ENCODE measurements at regions not wholly inside any gene's neighbourhood (a gene's known extent, or its start where the extent isn't known, plus 50 kb on each side); places are given as distances from the start of the nearest gene placed in this dataset.

GRCh38 chrX:43375136-43375535, 281.0 kb upstream of the MAOA start:
- Mint-ChIP-seq H3K27me3 (ENCODE audit: low read depth) (no peaks in the 10 kb centered on the region), H3K27ac (ENCODE audit: unreplicated experiment) (no peak overlapping the region), H3K9me3 (ENCODE audit: low read depth) (peaks cover 12% of the 10 kb centered on the region), H3K4me3 (ENCODE audit: unreplicated experiment) (no peak overlapping the region), H3K36me3 (ENCODE audit: low read depth) (no peaks in the 10 kb centered on the region), H3K4me1 (ENCODE audit: low read depth) (no peaks in the 10 kb centered on the region)
- DNase-seq (ENCODE audit: low spot score) = no peak
- no peak for TF ChIP-seq CTCF (IDR thresholded peaks at IDR 0.05)

GRCh38 chrX:43380704-43381103, 275.4 kb upstream of the MAOA start:
- no peak for DNase-seq (ENCODE audit: low spot score)
- Mint-ChIP-seq H3K9me3 (ENCODE audit: low read depth) (peaks cover 9% of the 10 kb centered on the region), H3K27ac (ENCODE audit: unreplicated experiment) (no peak overlapping the region), H3K4me3 (ENCODE audit: unreplicated experiment) (no peak overlapping the region), H3K4me1 (ENCODE audit: low read depth) (no peaks in the 10 kb centered on the region), H3K36me3 (ENCODE audit: low read depth) (no peaks in the 10 kb centered on the region), H3K27me3 (ENCODE audit: low read depth) (no peaks in the 10 kb centered on the region)
- no peak for TF ChIP-seq CTCF (IDR thresholded peaks at IDR 0.05)

- no peak for DNase-seq (ENCODE audit: low spot score)
- H3K4me1 Mint-ChIP-seq (ENCODE audit: low read depth) = no peaks in the 10 kb centered on the region
- no peak for TF ChIP-seq CTCF (IDR thresholded peaks at IDR 0.05)
- H3K27me3 Mint-ChIP-seq (ENCODE audit: low read depth) = no peaks in the 10 kb centered on the region
- peaks cover 11% of the 10 kb centered on the region for H3K9me3 Mint-ChIP-seq (ENCODE audit: low read depth)
- H3K36me3 Mint-ChIP-seq (ENCODE audit: low read depth) = no peaks in the 10 kb centered on the region
- no peak overlapping the region for H3K4me3 Mint-ChIP-seq (ENCODE audit: unreplicated experiment)
- no peak overlapping the region for H3K27ac Mint-ChIP-seq (ENCODE audit: unreplicated experiment)
Measured at GRCh38 chrX:43386875-43387274, 269.2 kb upstream of the MAOA start.

GRCh38 chrX:43405191-43405590, 250.9 kb upstream of the MAOA start:
- DNase-seq (ENCODE audit: low spot score) = no peak
- Mint-ChIP-seq H3K27ac (ENCODE audit: unreplicated experiment) (no peak overlapping the region), H3K4me3 (ENCODE audit: unreplicated experiment) (no peak overlapping the region), H3K9me3 (ENCODE audit: low read depth) (peaks cover 14% of the 10 kb centered on the region), H3K4me1 (ENCODE audit: low read depth) (no peaks in the 10 kb centered on the region), H3K36me3 (ENCODE audit: low read depth) (no peaks in the 10 kb centered on the region), H3K27me3 (ENCODE audit: low read depth) (no peaks in the 10 kb centered on the region)
- no peak for TF ChIP-seq CTCF (IDR thresholded peaks at IDR 0.05)

GRCh38 chrX:43423876-43424275, 232.2 kb upstream of the MAOA start:
- Mint-ChIP-seq H3K36me3 (ENCODE audit: low read depth) (no peaks in the 10 kb centered on the region), H3K27me3 (ENCODE audit: low read depth) (no peaks in the 10 kb centered on the region), H3K4me3 (ENCODE audit: unreplicated experiment) (no peak overlapping the region), H3K27ac (ENCODE audit: unreplicated experiment) (no peak overlapping the region), H3K9me3 (ENCODE audit: low read depth) (peaks cover 19% of the 10 kb centered on the region), H3K4me1 (ENCODE audit: low read depth) (no peaks in the 10 kb centered on the region)
- DNase-seq (ENCODE audit: low spot score) = no peak
- no peak for TF ChIP-seq CTCF (IDR thresholded peaks at IDR 0.05)

Measured in chondrocyte (in vitro differentiated cells).